ENCODE measurements at regions not wholly inside any gene's neighbourhood (a gene's known extent, or its start where the extent isn't known, plus 50 kb on each side); places are given as distances from the start of the nearest gene placed in this dataset.
A peak's percentile ranks its signal among the peaks of the same experiment; 100 is the strongest.

GRCh38 chr3:69560116-69560515 lies 174.2 kb upstream of the FRMD4B start:
- Histone ChIP-seq H3K36me3 (ENCODE audit: insufficient read depth, insufficient read length, low read length) (no peaks in the 10 kb centered on the region), H3K9me3 (ENCODE audit: insufficient read depth, low read length) (0 out of 2 replicates have a peak, but pooled peaks cover 4% of the 10 kb centered on the region), H3K9ac (ENCODE audit: insufficient read length, low read depth) (no peak overlapping the region), H3K4me1 (ENCODE audit: insufficient read depth, insufficient read length) (no peaks in the 10 kb centered on the region), H3K4me3 (ENCODE audit: insufficient read length, low read depth) (no peak overlapping the region), H3K27me3 (ENCODE audit: insufficient read depth, insufficient read length) (no peaks in the 10 kb centered on the region)
- TF ChIP-seq YY1 (IDR thresholded peaks at IDR 0.05; ENCODE audit: insufficient read depth, insufficient read length) (no peak), ZNF274 (IDR thresholded peaks at IDR 0.05; ENCODE audit: low read depth, low read length) (no peak), SUZ12 (IDR thresholded peaks at IDR 0.05; ENCODE audit: extremely low read depth, insufficient read depth, insufficient read length) (no peak)
- DNase-seq (ENCODE audit: low read depth, low spot score): no peak

DNA sequence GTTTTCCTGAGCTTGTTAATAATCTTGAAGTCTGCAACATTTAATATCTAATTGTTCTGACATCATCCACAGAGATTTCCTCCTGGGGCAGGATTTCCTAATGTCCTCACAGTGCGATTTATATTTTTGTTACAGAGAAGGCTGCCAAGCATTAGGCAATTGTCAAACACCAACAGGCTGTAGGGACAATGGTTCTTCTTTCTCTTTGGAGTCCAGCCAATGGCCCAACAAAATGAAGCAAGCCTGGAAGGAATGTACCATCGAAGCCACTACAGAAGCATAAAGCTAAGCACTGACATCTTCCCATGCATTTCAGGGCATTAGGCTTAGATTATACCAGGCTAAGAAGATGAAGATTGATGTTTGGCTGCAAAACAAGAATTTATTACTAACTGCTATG lies 173.0 kb upstream of the FRMD4B start:
- TF ChIP-seq SUZ12 (IDR thresholded peaks at IDR 0.05; ENCODE audit: extremely low read depth, insufficient read depth, insufficient read length) (no peak), ZNF274 (IDR thresholded peaks at IDR 0.05; ENCODE audit: low read depth, low read length) (no peak), YY1 (IDR thresholded peaks at IDR 0.05; ENCODE audit: insufficient read depth, insufficient read length) (no peak)
- H3K9me3 ChIP-seq (ENCODE audit: insufficient read depth, low read length): 0 out of 2 replicates have a peak, but pooled peaks cover 4% of the 10 kb centered on the region
- no peak overlapping the region for H3K4me3 ChIP-seq (ENCODE audit: insufficient read length, low read depth)

GRCh38 chr3:69554576-69554975 lies 168.7 kb upstream of the FRMD4B start:
- Histone ChIP-seq H3K4me3 (ENCODE audit: insufficient read length, low read depth) (no peak overlapping the region), H3K27me3 (ENCODE audit: insufficient read depth, insufficient read length) (no peaks in the 10 kb centered on the region), H3K9me3 (ENCODE audit: insufficient read depth, low read length) (no peaks in the 10 kb centered on the region), H3K36me3 (ENCODE audit: insufficient read depth, insufficient read length, low read length) (no peaks in the 10 kb centered on the region), H3K9ac (ENCODE audit: insufficient read length, low read depth) (no peak overlapping the region), H3K4me1 (ENCODE audit: insufficient read depth, insufficient read length) (no peaks in the 10 kb centered on the region)
- no peak for DNase-seq (ENCODE audit: low read depth, low spot score)
- no peak for TF ChIP-seq YY1 (IDR thresholded peaks at IDR 0.05; ENCODE audit: insufficient read depth, insufficient read length)
- no peak for TF ChIP-seq ZNF274 (IDR thresholded peaks at IDR 0.05; ENCODE audit: low read depth, low read length)
- TF ChIP-seq SUZ12 (IDR thresholded peaks at IDR 0.05; ENCODE audit: extremely low read depth, insufficient read depth, insufficient read length): no peak

More for the DNA sequence above, 173.0 kb upstream of the FRMD4B start:
- H3K36me3 ChIP-seq (ENCODE audit: insufficient read depth, insufficient read length, low read length): no peaks in the 10 kb centered on the region
- no peak for DNase-seq (ENCODE audit: low read depth, low spot score)
- H3K4me1 ChIP-seq (ENCODE audit: insufficient read depth, insufficient read length): no peaks in the 10 kb centered on the region
- H3K27me3 ChIP-seq (ENCODE audit: insufficient read depth, insufficient read length): no peaks in the 10 kb centered on the region
- H3K9ac ChIP-seq (ENCODE audit: insufficient read length, low read depth): no peak overlapping the region

DNA sequence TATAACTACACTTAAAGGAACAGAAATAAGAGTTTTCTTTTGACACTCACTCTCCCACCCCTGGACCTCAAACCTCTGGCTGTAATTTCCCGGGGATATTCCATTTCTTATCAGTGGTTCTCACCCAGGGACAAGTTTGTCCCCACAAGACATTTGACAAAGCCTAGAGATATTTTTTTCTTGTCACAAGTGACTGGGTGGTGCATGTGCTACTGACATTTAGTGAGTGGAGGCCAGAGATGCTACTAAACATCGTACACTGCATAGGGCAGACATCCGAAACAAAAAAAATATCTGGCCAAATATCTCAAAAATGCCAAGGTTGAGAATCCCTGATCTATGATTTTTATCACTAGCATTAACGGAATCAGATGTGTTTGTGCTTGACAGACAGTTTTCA lies 168.0 kb upstream of the FRMD4B start:
- no peak for DNase-seq (ENCODE audit: low read depth, low spot score)
- Histone ChIP-seq H3K4me1 (ENCODE audit: insufficient read depth, insufficient read length) (no peaks in the 10 kb centered on the region), H3K36me3 (ENCODE audit: insufficient read depth, insufficient read length, low read length) (no peaks in the 10 kb centered on the region), H3K27me3 (ENCODE audit: insufficient read depth, insufficient read length) (no peaks in the 10 kb centered on the region), H3K9me3 (ENCODE audit: insufficient read depth, low read length) (no peaks in the 10 kb centered on the region), H3K9ac (ENCODE audit: insufficient read length, low read depth) (no peak overlapping the region), H3K4me3 (ENCODE audit: insufficient read length, low read depth) (no peak overlapping the region)
- TF ChIP-seq YY1 (IDR thresholded peaks at IDR 0.05; ENCODE audit: insufficient read depth, insufficient read length) (no peak), SUZ12 (IDR thresholded peaks at IDR 0.05; ENCODE audit: extremely low read depth, insufficient read depth, insufficient read length) (no peak), ZNF274 (IDR thresholded peaks at IDR 0.05; ENCODE audit: low read depth, low read length) (no peak)

DNA sequence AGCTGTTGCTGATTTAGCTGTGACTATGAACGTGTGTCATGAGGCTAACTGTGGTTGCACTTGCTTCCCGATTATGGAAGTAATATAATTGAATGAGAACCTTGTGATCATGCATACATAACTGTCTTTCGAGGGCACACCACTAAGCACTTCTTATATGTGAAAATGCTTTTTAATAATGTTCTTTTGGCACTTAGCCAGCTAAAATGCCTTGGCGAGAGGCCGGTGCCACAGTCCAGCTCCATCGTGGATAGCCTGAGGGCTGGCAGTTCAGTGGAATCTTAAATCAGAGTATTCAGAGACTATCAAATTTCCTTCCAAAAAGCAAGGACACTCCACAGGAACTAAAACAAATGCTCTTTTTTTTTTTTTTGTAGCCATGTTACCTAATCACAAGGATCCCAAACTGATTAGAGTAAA lies 161.6 kb upstream of the FRMD4B start:
- TF ChIP-seq YY1 (IDR thresholded peaks at IDR 0.05; ENCODE audit: insufficient read depth, insufficient read length): no peak
- no peak overlapping the region for H3K9ac ChIP-seq (ENCODE audit: insufficient read length, low read depth)
- no peak overlapping the region for H3K4me3 ChIP-seq (ENCODE audit: insufficient read length, low read depth)
- DNase-seq (ENCODE audit: low read depth, low spot score): no peak
- peaks cover 21% of the 10 kb centered on the region for H3K27me3 ChIP-seq (ENCODE audit: insufficient read depth, insufficient read length)
- H3K9me3 ChIP-seq (ENCODE audit: insufficient read depth, low read length): peaks cover 5% of the 10 kb centered on the region; the same call in 1 of the 2 replicates
- H3K4me1 ChIP-seq (ENCODE audit: insufficient read depth, insufficient read length): peaks cover 2% of the 10 kb centered on the region
- H3K36me3 ChIP-seq (ENCODE audit: insufficient read depth, insufficient read length, low read length): no peaks in the 10 kb centered on the region

DNA sequence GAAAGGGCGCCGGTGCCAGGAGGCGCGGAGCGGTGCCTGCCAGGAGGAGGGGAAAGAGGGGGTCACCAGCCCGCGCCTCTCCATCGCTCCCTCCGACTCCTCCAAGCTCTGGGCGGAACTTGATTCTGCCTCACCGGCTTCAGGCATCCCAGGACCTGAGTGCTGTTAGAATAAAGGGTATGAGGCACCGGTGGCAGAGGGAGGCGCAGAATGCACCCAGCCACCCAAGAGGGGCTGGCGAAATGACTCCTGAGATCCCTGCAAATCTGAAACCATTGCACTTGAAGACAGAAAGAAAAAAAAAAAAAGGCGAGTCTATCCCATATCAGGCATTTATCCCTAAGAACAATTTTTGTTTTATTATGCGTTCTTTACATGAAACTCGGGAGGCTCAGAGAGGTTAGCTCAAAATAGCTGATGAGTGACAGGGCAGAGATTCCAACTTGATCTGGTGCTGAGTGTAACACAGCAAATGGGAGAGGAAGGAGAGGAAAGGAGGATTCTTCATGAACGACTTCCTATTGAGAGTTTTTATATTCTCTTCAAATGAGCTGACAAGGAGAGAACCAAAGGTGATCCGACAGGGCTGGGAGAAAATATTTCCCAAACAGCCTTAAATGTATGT lies 157.0 kb upstream of the FRMD4B start:
- Histone ChIP-seq H3K27me3 (ENCODE audit: insufficient read depth, insufficient read length) (peaks cover 40% of the 10 kb centered on the region), H3K36me3 (ENCODE audit: insufficient read depth, insufficient read length, low read length) (no peaks in the 10 kb centered on the region), H3K9me3 (ENCODE audit: insufficient read depth, low read length) (peaks cover 5% of the 10 kb centered on the region; the same call in 1 of the 2 replicates), H3K9ac (ENCODE audit: insufficient read length, low read depth) (peak overlapping the region; percentile 74), H3K4me3 (ENCODE audit: insufficient read length, low read depth) (peak overlapping the region; percentile 67), H3K4me1 (ENCODE audit: insufficient read depth, insufficient read length) (peaks cover 2% of the 10 kb centered on the region)
- no peak for DNase-seq (ENCODE audit: low read depth, low spot score)
- TF ChIP-seq SUZ12 (IDR thresholded peaks at IDR 0.05; ENCODE audit: extremely low read depth, insufficient read depth, insufficient read length) (no peak), ZNF274 (IDR thresholded peaks at IDR 0.05; ENCODE audit: low read depth, low read length) (no peak), YY1 (IDR thresholded peaks at IDR 0.05; ENCODE audit: insufficient read depth, insufficient read length) (no peak)

DNA sequence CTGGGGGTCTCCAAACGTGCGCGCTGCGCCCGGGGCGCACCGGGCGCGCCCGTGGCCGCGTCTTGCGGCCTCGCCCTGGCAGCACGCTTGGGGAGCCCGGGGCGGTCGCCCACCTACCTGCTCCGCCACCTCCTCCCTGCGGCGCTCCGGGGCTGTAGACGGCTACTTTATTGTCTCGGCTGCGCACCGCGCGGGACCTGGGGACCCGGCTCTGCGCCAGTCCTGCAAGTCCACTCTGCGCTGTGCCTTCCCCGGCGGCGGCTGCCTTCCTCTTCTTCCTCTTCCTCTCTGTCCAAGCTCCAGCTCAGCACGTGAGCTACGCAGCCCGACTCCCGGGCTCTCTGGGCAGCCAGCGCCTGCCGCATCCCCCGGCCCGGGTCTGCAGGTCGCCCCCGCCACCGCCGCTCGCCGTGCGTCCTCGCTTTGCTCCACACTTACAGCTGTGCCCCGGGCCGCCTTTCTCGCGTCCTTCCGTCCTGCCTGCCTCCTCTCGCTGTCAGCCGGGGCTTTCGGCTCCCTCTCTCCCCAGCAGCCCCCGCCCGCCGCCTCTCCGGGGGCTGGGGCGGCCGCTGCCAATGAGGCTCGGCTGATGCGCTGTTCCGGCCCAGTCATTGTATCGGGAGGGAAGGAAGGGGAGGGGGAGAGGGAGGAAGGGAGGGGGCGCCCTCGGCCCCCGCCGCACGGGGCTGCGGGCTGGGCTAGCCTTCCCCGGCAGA lies 156.4 kb upstream of the FRMD4B start:
- peak overlapping the region; percentile 78 for H3K9ac ChIP-seq (ENCODE audit: insufficient read length, low read depth)
- peak; percentile 18 for DNase-seq (ENCODE audit: low read depth, low spot score)
- no peaks in the 10 kb centered on the region for H3K36me3 ChIP-seq (ENCODE audit: insufficient read depth, insufficient read length, low read length)
- H3K4me3 ChIP-seq (ENCODE audit: insufficient read length, low read depth): peak overlapping the region; percentile 67
- peaks cover 5% of the 10 kb centered on the region; the same call in 1 of the 2 replicates for H3K9me3 ChIP-seq (ENCODE audit: insufficient read depth, low read length)
- H3K27me3 ChIP-seq (ENCODE audit: insufficient read depth, insufficient read length): peaks cover 40% of the 10 kb centered on the region
- peaks cover 2% of the 10 kb centered on the region for H3K4me1 ChIP-seq (ENCODE audit: insufficient read depth, insufficient read length)
- TF ChIP-seq ZNF274 (IDR thresholded peaks at IDR 0.05; ENCODE audit: low read depth, low read length): no peak
- TF ChIP-seq YY1 (IDR thresholded peaks at IDR 0.05; ENCODE audit: insufficient read depth, insufficient read length): no peak
- no peak for TF ChIP-seq SUZ12 (IDR thresholded peaks at IDR 0.05; ENCODE audit: extremely low read depth, insufficient read depth, insufficient read length)
